Caco-2 (cell line): ENCODE measurements at regions not wholly inside any gene's neighbourhood (a gene's known extent, or its start where the extent isn't known, plus 50 kb on each side); places are given as distances from the start of the nearest gene placed in this dataset.
A peak's percentile ranks its signal among the peaks of the same experiment; 100 is the strongest.

Experiments
- BruUV-seq: library from RNA; stranded (reverse); fragments of 400-500 nt; replicated peaks from 2 replicates; lab custom pipeline; 2021; lab: Mats Ljungman, UMichigan
- CTCF ChIA-PET: fragments of 300-600 bp; sonication (Branson Sonifier 250); formaldehyde crosslinking; loops from one replicate; lab custom pipeline; 2022; ENCODE audit warnings: antibody characterized with exemption; lab: Charles Lee
- POLR2A ChIA-PET: fragments of 300-600 bp; sonication (Branson Sonifier 250); formaldehyde crosslinking; loops from one replicate; lab custom pipeline; 2022; ENCODE audit warnings: antibody characterized with exemption; lab: Charles Lee
- DNase-seq, 2 experiments: peaks; one replicate each; pipeline versions ENCODE4 v3.0.0 to v3.0.0-alpha.2; 2020 to 2022
- H3K27me3 ChIP-seq: replicated peaks from 2 replicates; pipeline ENCODE4 v1.6.0; 2011; ENCODE audit warnings: low read length; ENCODE audit not compliant: control insufficient read depth, insufficient read depth
- H3K36me3 ChIP-seq: 2 replicates; pipeline ENCODE4 v1.5.1; 2011; ENCODE audit warnings: low read length; ENCODE audit not compliant: control insufficient read depth, insufficient read depth
- H3K4me1 ChIP-seq: fragments of 250-450 bp; sonication (Bioruptor Pico); 2 replicates; pipeline ENCODE4 v1.5.1; 2020; ENCODE audit warnings: mild to moderate bottlenecking
- H3K4me3 ChIP-seq: 2 replicates; pipeline ENCODE4 v1.5.1; 2011; ENCODE audit warnings: low read depth, mild to moderate bottlenecking, control low read depth, low read length
- H3K9me3 ChIP-seq: fragments of 250-450 bp; sonication (Bioruptor Pico); 2 replicates; pipeline ENCODE4 v1.5.1; 2020; ENCODE audit warnings: mild to moderate bottlenecking, moderate library complexity
- H3K27ac Mint-ChIP-seq: one replicate; pipeline ENCODE4 v1.8.0; 2022; ENCODE audit warnings: mixed read lengths; ENCODE audit not compliant: unreplicated experiment
- H3K27me3 Mint-ChIP-seq: one replicate; pipeline ENCODE4 v1.8.0; 2022; ENCODE audit warnings: mixed read lengths; ENCODE audit not compliant: insufficient read depth, unreplicated experiment
- H3K36me3 Mint-ChIP-seq: one replicate; pipeline ENCODE4 v1.8.0; 2022; ENCODE audit warnings: mild to moderate bottlenecking, mixed read lengths; ENCODE audit not compliant: insufficient read depth, unreplicated experiment
- H3K4me1 Mint-ChIP-seq: one replicate; pipeline ENCODE4 v1.8.0; 2022; ENCODE audit warnings: low read depth, mixed read lengths; ENCODE audit not compliant: unreplicated experiment
- H3K4me3 Mint-ChIP-seq: one replicate; pipeline ENCODE4 v1.8.0; 2022; ENCODE audit warnings: mild to moderate bottlenecking, moderate library complexity, mixed read lengths; ENCODE audit not compliant: unreplicated experiment
- H3K9me3 Mint-ChIP-seq: one replicate; pipeline ENCODE4 v1.8.0; 2022; ENCODE audit warnings: mixed read lengths; ENCODE audit not compliant: unreplicated experiment
- CTCF ChIP-seq, 2 experiments: fragments of 200-600 bp in 1 of 2; IDR thresholded peaks; 1 replicate in 1 of 2; 2 replicates in 1 of 2; pipeline versions ENCODE4 v1.5.1 to v1.8.0; 2011 to 2022; ENCODE audit warnings: antibody characterized with exemption in 1 of 2, control low read depth in 1 of 2, inconsistent platforms in 1 of 2, low read depth in 1 of 2, low read length in 1 of 2, mild to moderate bottlenecking in 1 of 2, moderate library complexity in 1 of 2; ENCODE audit not compliant: insufficient read depth in 1 of 2, severe bottlenecking in 1 of 2, unreplicated experiment in 1 of 2
- intact Hi-C: fragments of 100-400 bp; cut with micrococcal nuclease; formaldehyde crosslinking; loops from one replicate; pipeline ENCODE4 v1.10.0; 2022; ENCODE audit not compliant: unreplicated experiment

- no TSS peak for BruUV-seq
- intact Hi-C loops: no loop called here
- Mint-ChIP-seq H3K36me3 (no peaks in the 10 kb centered on the region), H3K4me1 (no peaks in the 10 kb centered on the region), H3K4me3 (no peak overlapping the region), H3K27me3 (peaks cover 2% of the 10 kb centered on the region), H3K9me3 (peaks cover 18% of the 10 kb centered on the region), H3K27ac (no peak overlapping the region)
- Histone ChIP-seq H3K4me3 (no peak overlapping the region), H3K27me3 (no peaks in the 10 kb centered on the region), H3K9me3 (peaks cover 3% of the 10 kb centered on the region; the same call in 1 of the 2 replicates), H3K4me1 (no peaks in the 10 kb centered on the region), H3K36me3 (no peaks in the 10 kb centered on the region)
- no peak for DNase-seq
- ChIA-PET CTCF (no interaction called here), POLR2A (no interaction called here)
- no peak for TF ChIP-seq CTCF (IDR thresholded peaks at IDR 0.05; ENCODE audit: insufficient read depth in 1 of 2, low read depth in 1 of 2, low read length in 1 of 2, severe bottlenecking in 1 of 2, unreplicated experiment in 1 of 2)
Measured at GRCh38 chr2:180174580-180174979, 167.5 kb upstream of the CWC22 start.

- Mint-ChIP-seq H3K4me3 (no peak overlapping the region), H3K4me1 (no peaks in the 10 kb centered on the region), H3K27ac (no peak overlapping the region), H3K36me3 (no peaks in the 10 kb centered on the region), H3K9me3 (peaks cover 28% of the 10 kb centered on the region), H3K27me3 (peaks cover 2% of the 10 kb centered on the region)
- Histone ChIP-seq H3K4me1 (no peaks in the 10 kb centered on the region), H3K9me3 (peaks cover 11% of the 10 kb centered on the region; the same call in 1 of the 2 replicates), H3K27me3 (no peaks in the 10 kb centered on the region), H3K4me3 (no peak overlapping the region), H3K36me3 (no peaks in the 10 kb centered on the region)
- BruUV-seq: no TSS peak
- DNase-seq: peak in 1 of 2 experiments; percentile 1
- TF ChIP-seq CTCF (IDR thresholded peaks at IDR 0.05; ENCODE audit: insufficient read depth in 1 of 2, low read depth in 1 of 2, low read length in 1 of 2, severe bottlenecking in 1 of 2, unreplicated experiment in 1 of 2): no peak
- POLR2A ChIA-PET: no interaction called here
- intact Hi-C loops: no loop called here
- CTCF ChIA-PET: no interaction called here
Measured at GRCh38 chr2:180169474-180169873, 162.4 kb upstream of the CWC22 start.

- no TSS peak for BruUV-seq
- ChIA-PET POLR2A (no interaction called here), CTCF (no interaction called here)
- H3K9me3 Mint-ChIP-seq: peaks cover 10% of the 10 kb centered on the region
- H3K4me3 ChIP-seq: no peak overlapping the region
- H3K4me1 Mint-ChIP-seq: no peaks in the 10 kb centered on the region
- no peaks in the 10 kb centered on the region for H3K27me3 Mint-ChIP-seq
- no peaks in the 10 kb centered on the region for H3K4me1 ChIP-seq
- H3K27ac Mint-ChIP-seq: no peak overlapping the region
- no peak for DNase-seq
- H3K9me3 ChIP-seq: no peaks in the 10 kb centered on the region
- TF ChIP-seq CTCF (IDR thresholded peaks at IDR 0.05; ENCODE audit: insufficient read depth in 1 of 2, low read depth in 1 of 2, low read length in 1 of 2, severe bottlenecking in 1 of 2, unreplicated experiment in 1 of 2): no peak
- H3K36me3 ChIP-seq: no peaks in the 10 kb centered on the region
- no peak overlapping the region for H3K4me3 Mint-ChIP-seq
- intact Hi-C loops: no loop called here
- no peaks in the 10 kb centered on the region for H3K36me3 Mint-ChIP-seq
- no peaks in the 10 kb centered on the region for H3K27me3 ChIP-seq
Measured at GRCh38 chr2:180161415-180161814, 154.3 kb upstream of the CWC22 start.
